ENCODE measurements at regions not wholly inside any gene's neighbourhood (a gene's known extent, or its start where the extent isn't known, plus 50 kb on each side); places are given as distances from the start of the nearest gene placed in this dataset.

DNA sequence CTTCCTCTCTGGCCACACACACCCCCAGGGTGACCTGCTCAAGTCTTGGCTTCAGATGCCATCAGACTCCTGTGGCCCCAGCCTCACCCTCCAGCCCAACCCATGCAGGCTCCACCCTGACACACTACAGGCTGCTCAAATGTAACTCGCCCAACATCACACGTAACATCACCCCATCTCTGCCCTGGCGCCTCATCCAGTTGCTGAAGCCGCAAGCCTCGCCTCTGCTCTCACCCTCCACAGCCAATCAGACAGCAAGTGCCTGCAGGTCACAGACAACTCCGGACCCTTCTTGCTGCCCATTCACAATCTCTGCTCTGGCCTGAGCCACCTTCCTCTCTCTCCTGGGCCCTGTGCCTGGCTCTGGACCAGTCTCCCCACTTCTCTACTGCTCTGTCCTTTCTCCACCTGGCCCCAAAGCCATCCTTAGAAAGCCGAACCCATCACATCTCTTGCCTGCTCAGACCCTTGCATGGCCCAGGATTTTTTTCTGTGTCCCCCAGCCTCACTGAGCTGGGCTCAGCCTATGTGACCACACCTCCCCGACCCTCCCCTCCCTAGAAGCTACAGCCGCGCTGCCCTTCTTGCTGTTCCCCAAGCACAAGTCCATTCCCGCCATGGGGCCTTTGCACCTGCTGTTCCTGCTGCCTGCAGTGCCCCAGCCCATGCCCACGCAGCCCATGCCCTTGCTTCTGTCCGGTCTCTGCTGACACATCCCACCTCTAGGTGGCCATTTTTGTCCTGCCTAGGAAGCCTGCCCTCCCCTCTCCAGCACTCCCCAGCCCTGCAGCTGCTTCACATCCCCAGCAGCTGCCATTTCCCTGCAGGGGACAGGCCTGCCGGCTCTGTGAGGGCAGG lies 333.9 kb downstream of the CTTN start:
- Histone ChIP-seq H3K4me3 (no peak overlapping the region), H3K9me3 (no peaks in the 10 kb centered on the region), H3K27ac (no peak overlapping the region), H3K36me3 (ENCODE audit: insufficient read depth in 1 of 2, low read depth in 1 of 2) (no peaks in the 10 kb centered on the region), H3K27me3 (ENCODE audit: insufficient read depth in 3 of 3, low read length in 2 of 3) (peaks cover 0 to 10% (median 0%) of the 10 kb centered on the region in 3 donors), H3K4me1 (no peaks in the 10 kb centered on the region)
- WGBS, 3 donors, result 82 to 87% (median 82%) methylated on average over 14 of the region's 14 CpGs
- TF ChIP-seq, protein P1, sequence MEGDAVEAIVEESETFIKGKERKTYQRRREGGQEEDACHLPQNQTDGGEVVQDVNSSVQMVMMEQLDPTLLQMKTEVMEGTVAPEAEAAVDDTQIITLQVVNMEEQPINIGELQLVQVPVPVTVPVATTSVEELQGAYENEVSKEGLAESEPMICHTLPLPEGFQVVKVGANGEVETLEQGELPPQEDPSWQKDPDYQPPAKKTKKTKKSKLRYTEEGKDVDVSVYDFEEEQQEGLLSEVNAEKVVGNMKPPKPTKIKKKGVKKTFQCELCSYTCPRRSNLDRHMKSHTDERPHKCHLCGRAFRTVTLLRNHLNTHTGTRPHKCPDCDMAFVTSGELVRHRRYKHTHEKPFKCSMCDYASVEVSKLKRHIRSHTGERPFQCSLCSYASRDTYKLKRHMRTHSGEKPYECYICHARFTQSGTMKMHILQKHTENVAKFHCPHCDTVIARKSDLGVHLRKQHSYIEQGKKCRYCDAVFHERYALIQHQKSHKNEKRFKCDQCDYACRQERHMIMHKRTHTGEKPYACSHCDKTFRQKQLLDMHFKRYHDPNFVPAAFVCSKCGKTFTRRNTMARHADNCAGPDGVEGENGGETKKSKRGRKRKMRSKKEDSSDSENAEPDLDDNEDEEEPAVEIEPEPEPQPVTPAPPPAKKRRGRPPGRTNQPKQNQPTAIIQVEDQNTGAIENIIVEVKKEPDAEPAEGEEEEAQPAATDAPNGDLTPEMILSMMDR (IDR thresholded peaks at IDR 0.05), result no peak
- intact Hi-C loops (cut with DNase I), result no loop called here
- ATAC-seq (no peak), DNase-seq (peak in 1 of 2 donors; percentile 25)

DNA sequence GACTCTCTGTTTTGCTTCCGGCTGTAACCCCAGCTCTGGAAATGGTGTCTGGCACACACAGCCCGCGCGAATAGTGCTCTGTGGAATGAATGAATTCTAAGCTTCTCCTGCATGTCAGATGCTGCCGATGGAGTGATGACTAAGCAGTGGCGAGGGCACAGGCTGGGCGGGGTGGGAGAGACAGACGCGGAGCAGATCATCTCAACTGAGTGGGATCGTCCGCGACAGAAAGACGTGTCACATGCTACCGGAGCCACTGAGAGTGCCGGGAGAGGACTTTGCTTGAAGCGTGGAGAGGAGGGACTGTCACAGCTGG lies 334.5 kb downstream of the CTTN start:
- DNase-seq (peak in 1 of 2 donors; percentile 34), ATAC-seq (no peak)
- no peaks in the 10 kb centered on the region for H3K9me3 ChIP-seq
- no peak overlapping the region for H3K4me3 ChIP-seq
- intact Hi-C loops (cut with DNase I), result no loop called here
- WGBS, 3 donors, result 54 to 64% (median 63%) methylated on average over 16 of the region's 16 CpGs
- H3K4me1 ChIP-seq, result no peaks in the 10 kb centered on the region
- no peaks in the 10 kb centered on the region for H3K36me3 ChIP-seq (ENCODE audit: insufficient read depth in 1 of 2, low read depth in 1 of 2)
- peaks cover 0 to 7% (median 0%) of the 10 kb centered on the region in 3 donors for H3K27me3 ChIP-seq (ENCODE audit: insufficient read depth in 3 of 3, low read length in 2 of 3)
- H3K27ac ChIP-seq, result no peak overlapping the region
- TF ChIP-seq, protein P1 (IDR thresholded peaks at IDR 0.05), result no peak

DNA sequence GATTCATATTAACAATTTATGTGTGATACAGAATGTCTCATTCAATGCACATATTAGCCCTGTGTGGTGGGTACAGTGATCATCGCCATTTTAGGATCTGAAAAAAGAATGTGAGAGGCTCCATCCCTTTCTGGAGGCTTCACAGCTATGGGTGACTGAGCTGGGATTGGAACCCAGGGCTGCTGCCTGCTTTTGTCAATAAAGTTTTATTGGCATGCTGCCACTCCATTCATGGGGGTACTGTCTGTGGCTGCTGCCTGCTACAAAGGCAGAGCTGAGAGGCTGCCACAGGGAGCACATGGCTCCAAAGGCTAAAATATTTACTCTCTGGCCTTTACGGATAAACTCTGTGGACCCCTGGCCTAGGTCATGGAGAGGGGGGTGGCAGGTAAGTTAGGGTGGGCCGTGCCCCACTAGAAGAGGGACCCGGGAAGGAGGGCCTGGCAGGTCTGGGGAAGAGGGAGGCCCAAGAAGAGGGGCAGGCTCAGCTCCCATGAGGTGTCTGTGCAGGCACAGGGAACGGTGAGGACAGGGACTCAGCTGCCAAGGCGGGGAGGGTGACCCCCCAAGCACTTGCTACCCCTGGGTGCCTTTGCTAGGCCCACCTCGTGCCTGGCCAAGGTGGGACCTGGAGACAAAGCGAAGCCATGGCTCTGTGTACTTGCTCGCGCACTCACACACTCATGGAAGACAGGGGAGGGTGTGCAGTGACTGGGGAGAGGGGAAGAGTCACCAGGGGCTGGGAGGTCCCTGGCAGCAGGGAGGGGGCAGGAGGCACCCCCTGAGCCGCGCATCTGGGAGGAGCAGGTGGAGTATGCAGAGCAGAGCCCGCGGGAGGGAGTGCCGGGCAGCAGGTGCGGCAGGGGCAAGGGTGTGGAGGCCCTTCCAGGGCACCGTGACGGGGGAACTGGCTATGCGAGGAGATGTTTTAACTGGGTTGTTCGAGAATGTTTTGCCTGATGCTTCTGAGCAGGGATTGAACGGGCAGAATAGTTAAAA lies 335.3 kb downstream of the CTTN start:
- intact Hi-C loops (cut with DNase I), result no loop called here
- TF ChIP-seq, protein P1 (IDR thresholded peaks at IDR 0.05), result no peak
- Histone ChIP-seq H3K27me3 (ENCODE audit: insufficient read depth in 3 of 3, low read length in 2 of 3) (peaks cover 0 to 3% (median 0%) of the 10 kb centered on the region in 3 donors), H3K4me1 (no peaks in the 10 kb centered on the region), H3K4me3 (no peak overlapping the region), H3K36me3 (ENCODE audit: insufficient read depth in 1 of 2, low read depth in 1 of 2) (no peaks in the 10 kb centered on the region), H3K27ac (no peak overlapping the region), H3K9me3 (no peaks in the 10 kb centered on the region)
- ATAC-seq, result no peak
- 75 to 83% (median 80%) methylated on average over 21 of the region's 21 CpGs for WGBS, 3 donors
- DNase-seq, result peak in 1 of 2 donors; percentile 33

DNA sequence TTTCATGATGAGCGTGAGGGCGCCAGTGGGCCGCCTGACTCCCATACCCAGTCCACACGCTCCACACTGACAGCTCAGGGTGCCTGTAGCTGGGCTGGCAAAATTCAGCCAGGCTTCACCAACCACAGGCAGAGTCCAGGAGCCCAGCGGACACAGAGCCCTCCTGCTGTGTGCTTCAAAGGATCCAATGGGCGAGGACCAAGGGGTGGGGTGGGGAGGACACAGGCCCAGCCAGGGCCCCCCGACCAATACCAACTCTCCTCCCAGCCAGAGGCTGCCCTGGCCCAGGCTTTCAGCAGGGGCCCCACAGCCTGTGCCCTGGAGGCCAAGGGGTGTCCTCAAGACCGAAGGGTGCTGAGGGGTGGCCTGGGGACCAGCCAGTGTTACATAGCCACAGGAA lies 336.1 kb downstream of the CTTN start:
- DNase-seq, result peak in 1 of 2 donors; percentile 38
- no peaks in the 10 kb centered on the region for H3K36me3 ChIP-seq (ENCODE audit: insufficient read depth in 1 of 2, low read depth in 1 of 2)
- H3K9me3 ChIP-seq, result no peaks in the 10 kb centered on the region
- no peaks in the 10 kb centered on the region for H3K4me1 ChIP-seq
- intact Hi-C loops (cut with DNase I), result no loop called here
- WGBS, 3 donors, result 92 to 94% (median 94%) methylated on average over 7 to 8 of the region's 8 CpGs
- ATAC-seq, result no peak
- peaks cover 0 to 3% (median 0%) of the 10 kb centered on the region in 3 donors for H3K27me3 ChIP-seq (ENCODE audit: insufficient read depth in 3 of 3, low read length in 2 of 3)
- no peak overlapping the region for H3K27ac ChIP-seq
- H3K4me3 ChIP-seq, result no peak overlapping the region
- TF ChIP-seq, protein P1 (IDR thresholded peaks at IDR 0.05), result no peak
